ENCODE measurements at regions not wholly inside any gene's neighbourhood (a gene's known extent, or its start where the extent isn't known, plus 50 kb on each side); places are given as distances from the start of the nearest gene placed in this dataset.
"Not testable (repeated sequence)": the region's sequence is repeated elsewhere in the genome, so short reads cannot be mapped to it uniquely, and the experiment has no call there.

GRCh38 chr18:76604935-76605240, 109.8 kb upstream of the ZNF516 start:
- DNase-seq (ENCODE audit: low read depth in 2 of 2) = no peak

GRCh38 chr18:76604108-76604934, 109.3 kb upstream of the ZNF516 start:
- no peak for DNase-seq (ENCODE audit: low read depth in 2 of 2)

GRCh38 chr18:76602191-76602590, 107.1 kb upstream of the ZNF516 start:
- no peak for DNase-seq (ENCODE audit: low read depth in 2 of 2)

- not testable (repeated sequence) for DNase-seq (ENCODE audit: low read depth in 2 of 2)
Observed at GRCh38 chr18:76600076-76600475, 105.0 kb upstream of the ZNF516 start.

- DNase-seq (ENCODE audit: low read depth in 2 of 2) = no peak
Observed at GRCh38 chr18:76594966-76595365, 99.9 kb upstream of the ZNF516 start.

- no peak for DNase-seq (ENCODE audit: low read depth in 2 of 2)
Observed at GRCh38 chr18:76593843-76594242, 98.8 kb upstream of the ZNF516 start.

GRCh38 chr18:76592981-76593381, 97.9 kb upstream of the ZNF516 start:
- DNase-seq (ENCODE audit: low read depth in 2 of 2) = no peak

GRCh38 chr18:76592096-76592495, 97.1 kb upstream of the ZNF516 start:
- no peak for DNase-seq (ENCODE audit: low read depth in 2 of 2)

GRCh38 chr18:76589866-76590265, 94.8 kb upstream of the ZNF516 start:
- DNase-seq (ENCODE audit: low read depth in 2 of 2) = no peak

GRCh38 chr18:76589316-76589715, 94.3 kb upstream of the ZNF516 start:
- no peak for DNase-seq (ENCODE audit: low read depth in 2 of 2)

GRCh38 chr18:76588601-76589226, 93.7 kb upstream of the ZNF516 start:
- no peak for DNase-seq (ENCODE audit: low read depth in 2 of 2)

GRCh38 chr18:76587879-76588271, 92.8 kb upstream of the ZNF516 start:
- DNase-seq (ENCODE audit: low read depth in 2 of 2) = no peak

GRCh38 chr18:76587147-76587878, 92.3 kb upstream of the ZNF516 start:
- DNase-seq (ENCODE audit: low read depth in 2 of 2) = no peak

GRCh38 chr18:76584414-76585310, 89.6 kb upstream of the ZNF516 start:
- DNase-seq (ENCODE audit: low read depth in 2 of 2) = no peak

- DNase-seq (ENCODE audit: low read depth in 2 of 2) = no peak
Observed at GRCh38 chr18:76581261-76581660, 86.2 kb upstream of the ZNF516 start.

GRCh38 chr18:76580288-76580962, 85.4 kb upstream of the ZNF516 start:
- DNase-seq (ENCODE audit: low read depth in 2 of 2) = no peak

GRCh38 chr18:76579301-76579695, 84.3 kb upstream of the ZNF516 start:
- DNase-seq (ENCODE audit: low read depth in 2 of 2) = no peak

- no peak for DNase-seq (ENCODE audit: low read depth in 2 of 2)
Observed at GRCh38 chr18:76578571-76579300, 83.7 kb upstream of the ZNF516 start.

GRCh38 chr18:76573325-76574025, 78.4 kb upstream of the ZNF516 start:
- no peak for DNase-seq (ENCODE audit: low read depth in 2 of 2)

Data from stimulated activated CD4-positive, alpha-beta T cell treated with anti-CD3 and anti-CD28 coated beads, Interleukin-1b, Interleukin-23, amount 100 ng/mL, for 1 hour (primary cell).